Superior temporal gyrus (tissue), 1 donor: ENCODE measurements at regions not wholly inside any gene's neighbourhood (a gene's known extent, or its start where the extent isn't known, plus 50 kb on each side); places are given as distances from the start of the nearest gene placed in this dataset.
A peak's percentile ranks its signal among the peaks of the same experiment; 100 is the strongest.
"Not testable (repeated sequence)": the region's sequence is repeated elsewhere in the genome, so short reads cannot be mapped to it uniquely, and the experiment has no call there.

Experiments
- DNase-seq: peaks from one replicate; pipeline ENCODE4 v3.0.0-alpha.2; 2016; ENCODE audit errors: extremely low spot score

GRCh38 chr12:83933615-83934014 lies 979.0 kb downstream of the SLC6A15 start:
- no peak for DNase-seq

DNA sequence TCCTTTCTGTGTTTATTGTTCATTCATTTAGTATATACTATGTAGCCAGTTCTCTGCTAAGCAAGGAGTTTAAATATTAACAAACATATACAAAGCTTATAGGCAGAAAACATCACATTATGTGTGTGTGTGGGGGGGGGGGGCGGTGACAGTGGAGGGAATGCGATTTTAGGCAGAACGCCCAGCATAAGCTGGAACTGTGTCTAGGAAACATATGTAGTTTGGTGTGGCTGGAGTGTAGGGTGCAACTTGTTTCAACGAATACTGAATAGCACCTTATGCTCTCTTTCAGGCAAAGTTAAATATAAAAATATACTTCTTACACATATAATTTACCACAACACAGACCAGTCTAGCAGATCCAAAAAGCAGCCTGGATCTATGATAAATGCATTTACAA lies 980.6 kb downstream of the SLC6A15 start:
- no peak for DNase-seq

DNA sequence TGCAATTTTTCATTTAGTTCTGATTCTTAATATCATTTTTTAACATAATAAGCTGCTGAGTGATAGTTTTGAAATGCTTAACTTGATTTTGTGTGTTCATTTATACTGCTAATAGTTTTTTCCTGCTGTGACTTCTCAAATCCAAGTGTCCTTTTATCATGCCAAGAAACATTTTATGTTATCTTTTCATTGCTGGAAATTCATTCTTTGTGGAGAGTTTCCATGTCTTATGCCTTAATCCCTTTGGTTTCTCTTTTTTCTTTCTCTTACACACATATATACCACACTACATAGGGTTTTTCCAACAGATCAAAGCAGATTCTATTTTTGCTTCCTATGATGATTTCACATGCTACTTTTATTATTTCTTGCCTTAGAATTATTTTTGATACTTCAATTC lies 981.1 kb downstream of the SLC6A15 start:
- no peak for DNase-seq

GRCh38 chr12:83929792-83930191 lies 982.8 kb downstream of the SLC6A15 start:
- not testable (repeated sequence) for DNase-seq

DNA sequence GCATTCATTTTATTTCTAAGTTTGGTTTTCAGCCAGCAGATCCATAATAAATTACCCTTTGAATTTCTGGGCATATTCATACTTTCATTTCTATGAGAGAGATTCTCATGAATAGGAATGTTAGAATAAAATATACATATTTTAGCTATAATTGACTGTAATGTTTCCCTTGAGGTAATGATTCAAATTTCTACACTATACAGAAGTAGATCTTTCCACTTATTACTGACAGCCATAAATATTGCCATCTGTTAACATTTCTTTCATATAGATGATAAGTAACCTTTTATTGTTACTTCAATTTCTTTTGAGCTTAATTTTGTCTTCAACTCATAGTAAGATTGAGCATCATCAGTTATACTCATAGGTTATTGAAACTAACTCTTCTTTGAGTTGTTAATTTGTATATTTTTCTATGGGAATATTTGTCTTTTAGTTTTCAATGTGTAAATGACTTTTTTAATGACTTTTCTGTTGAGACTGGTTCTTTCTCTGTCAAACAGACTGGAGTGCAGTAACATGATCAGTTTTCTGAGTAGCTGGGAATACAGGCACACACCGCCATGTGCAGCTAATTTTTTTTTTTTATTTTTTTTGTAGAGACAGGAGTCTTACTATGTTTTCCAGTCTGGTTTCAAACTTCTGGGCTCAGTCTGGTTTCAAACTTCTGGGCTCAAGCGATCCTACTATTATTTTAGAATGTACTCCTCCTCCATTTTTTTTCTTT lies 991.6 kb downstream of the SLC6A15 start:
- no peak for DNase-seq

DNA sequence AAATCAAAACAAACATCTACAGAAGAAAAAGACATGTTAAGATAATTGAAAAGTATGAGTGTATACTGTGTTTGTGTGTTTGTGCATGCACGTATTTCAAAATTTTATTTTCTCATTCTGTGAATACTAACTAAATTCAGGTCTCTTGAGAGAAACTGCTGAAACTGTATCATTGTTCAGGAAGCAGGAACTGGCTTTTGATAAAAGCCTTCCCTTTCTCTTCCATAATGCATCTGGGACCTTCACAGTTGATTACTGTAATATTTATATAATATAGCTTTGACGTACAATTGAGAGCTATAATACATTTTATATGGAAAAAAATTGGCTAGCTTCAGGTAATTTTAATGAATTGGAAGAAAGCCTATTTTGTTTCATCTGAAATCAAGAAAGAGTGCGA lies 993.5 kb downstream of the SLC6A15 start:
- no peak for DNase-seq

GRCh38 chr12:83904175-83904574 lies 1008.4 kb downstream of the SLC6A15 start:
- no peak for DNase-seq

DNA sequence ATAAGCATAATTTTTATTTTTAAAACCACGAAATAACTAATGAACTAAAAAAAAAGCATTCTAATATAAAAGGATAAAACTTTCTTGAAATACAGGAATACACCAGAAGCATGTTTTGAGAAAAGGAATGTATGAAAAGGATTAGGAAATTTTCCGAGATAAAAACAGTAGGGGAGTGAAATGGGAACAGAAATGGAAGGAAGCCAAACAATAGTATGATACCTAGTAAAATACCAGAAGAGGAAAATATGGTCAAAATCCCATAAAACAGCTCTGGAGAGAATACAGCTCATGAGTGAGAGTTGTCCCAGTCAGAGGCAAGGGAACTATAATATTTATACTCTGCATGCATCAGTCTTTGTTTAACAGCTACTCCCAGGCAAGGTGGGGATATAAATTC lies 1016.2 kb downstream of the SLC6A15 start:
- DNase-seq, result no peak

DNA sequence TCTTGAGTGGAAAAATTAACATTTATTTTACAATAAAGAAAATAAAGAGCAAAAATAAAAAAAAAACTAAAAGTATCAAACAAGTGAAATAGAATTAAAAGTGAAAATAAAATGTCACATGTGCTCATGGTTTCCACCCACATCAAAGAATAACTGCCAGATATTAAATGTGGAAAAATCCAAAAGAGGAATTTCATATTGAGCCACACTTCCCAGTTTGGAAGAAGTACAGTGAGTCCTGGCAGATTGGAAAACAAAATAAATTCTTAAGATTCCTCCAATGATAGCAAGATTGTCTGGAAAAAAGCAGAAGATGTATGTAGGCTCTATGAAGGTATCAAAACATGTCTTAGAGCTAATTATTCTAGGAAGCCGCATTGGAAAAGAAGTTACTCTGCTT lies 1019.5 kb downstream of the SLC6A15 start:
- DNase-seq, result no peak

DNA sequence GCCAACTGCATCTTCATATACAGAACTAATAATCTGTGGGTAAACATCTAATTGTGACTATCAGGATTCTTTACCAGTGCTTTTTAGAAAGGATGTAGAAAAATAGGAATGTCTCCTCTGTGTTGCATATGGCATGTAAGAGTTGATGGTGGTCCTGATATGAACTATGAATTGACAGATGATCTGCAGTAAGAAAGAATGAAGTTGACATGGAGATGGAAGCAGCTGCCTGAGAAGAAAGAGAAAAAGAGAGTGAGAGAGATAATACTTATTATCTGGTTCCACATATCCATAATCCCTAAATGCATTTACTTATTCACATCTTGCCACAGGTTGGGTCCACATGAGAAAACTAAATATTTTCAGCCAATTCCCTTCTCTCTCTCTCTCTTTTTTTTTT lies 1022.9 kb downstream of the SLC6A15 start:
- no peak for DNase-seq

GRCh38 chr12:83886479-83886878 lies 1026.1 kb downstream of the SLC6A15 start:
- no peak for DNase-seq

- DNase-seq, result not testable (repeated sequence)
Observed at GRCh38 chr12:83870921-83871599, 1041.5 kb downstream of the SLC6A15 start.

GRCh38 chr12:83866477-83866876 lies 1046.1 kb downstream of the SLC6A15 start:
- DNase-seq, result no peak

DNA sequence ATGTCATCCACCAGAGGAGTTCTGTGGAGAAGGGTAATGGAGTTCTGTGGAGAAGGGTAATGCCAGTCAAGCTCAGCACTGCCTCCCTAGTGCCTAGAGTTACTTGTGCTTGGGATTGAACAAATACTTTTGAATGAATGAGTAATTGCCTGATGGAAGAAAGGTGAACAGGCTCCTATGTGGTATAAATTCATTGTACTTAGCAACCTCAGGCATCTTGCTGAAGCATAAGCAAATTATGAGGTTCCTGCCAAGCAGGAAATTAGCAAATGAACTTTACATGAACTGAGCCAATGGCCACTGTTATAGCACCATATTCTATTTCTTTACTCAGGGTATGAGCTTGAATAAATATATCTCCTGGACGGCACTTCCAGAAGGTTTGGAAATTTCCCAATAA lies 1047.2 kb downstream of the SLC6A15 start:
- DNase-seq, result no peak

- no peak for DNase-seq
Observed at GRCh38 chr12:83864054-83864453, 1048.5 kb downstream of the SLC6A15 start.

GRCh38 chr12:83859021-83859420 lies 1053.6 kb downstream of the SLC6A15 start:
- DNase-seq, result no peak

- DNase-seq, result no peak
Observed at GRCh38 chr12:83856803-83857202, 1055.8 kb downstream of the SLC6A15 start.

DNA sequence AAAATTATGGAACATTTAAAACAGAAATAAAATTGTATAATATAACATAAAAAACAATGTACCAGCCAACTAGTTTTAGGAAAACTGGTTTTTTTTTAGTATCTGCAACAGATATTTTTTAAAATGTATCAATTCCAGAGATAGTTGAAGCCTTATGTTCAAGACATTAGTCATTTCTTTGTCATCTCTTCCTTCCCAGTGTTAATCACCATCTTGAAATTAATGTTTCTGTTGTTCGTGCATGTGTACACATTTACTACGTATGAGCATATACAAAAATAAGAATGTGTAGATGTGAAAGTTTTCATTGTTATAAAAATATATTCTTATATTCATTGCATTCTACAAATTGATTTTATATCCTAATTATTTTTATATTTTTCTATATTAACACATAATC lies 1062.1 kb downstream of the SLC6A15 start:
- no peak for DNase-seq

DNA sequence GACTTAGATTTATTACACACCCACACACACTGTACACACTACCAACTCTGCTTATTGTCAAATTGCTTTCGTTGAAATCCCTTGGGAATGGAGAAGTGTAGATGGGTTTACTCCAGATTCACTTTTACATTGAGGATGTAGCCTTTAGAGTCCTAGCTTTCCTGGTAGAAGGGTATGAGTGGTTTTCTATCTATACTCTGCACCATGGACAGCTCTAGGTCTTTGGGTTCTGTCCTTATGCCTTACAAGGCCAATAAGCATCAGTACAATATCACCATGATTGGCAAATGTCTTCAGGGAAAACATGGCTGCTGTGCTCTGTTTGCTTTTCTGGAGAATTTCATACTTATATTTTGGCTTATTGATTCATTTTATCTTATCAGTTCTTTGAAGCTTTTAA lies 1063.9 kb downstream of the SLC6A15 start:
- DNase-seq, result no peak

- no peak for DNase-seq
Observed at GRCh38 chr12:83843541-83843940, 1069.1 kb downstream of the SLC6A15 start.

GRCh38 chr12:83841620-83842019 lies 1071.0 kb downstream of the SLC6A15 start:
- no peak for DNase-seq

GRCh38 chr12:83827860-83828259 lies 1084.7 kb downstream of the SLC6A15 start:
- DNase-seq, result no peak

- DNase-seq, result no peak
Observed at GRCh38 chr12:83827193-83827592, 1085.4 kb downstream of the SLC6A15 start.

DNA sequence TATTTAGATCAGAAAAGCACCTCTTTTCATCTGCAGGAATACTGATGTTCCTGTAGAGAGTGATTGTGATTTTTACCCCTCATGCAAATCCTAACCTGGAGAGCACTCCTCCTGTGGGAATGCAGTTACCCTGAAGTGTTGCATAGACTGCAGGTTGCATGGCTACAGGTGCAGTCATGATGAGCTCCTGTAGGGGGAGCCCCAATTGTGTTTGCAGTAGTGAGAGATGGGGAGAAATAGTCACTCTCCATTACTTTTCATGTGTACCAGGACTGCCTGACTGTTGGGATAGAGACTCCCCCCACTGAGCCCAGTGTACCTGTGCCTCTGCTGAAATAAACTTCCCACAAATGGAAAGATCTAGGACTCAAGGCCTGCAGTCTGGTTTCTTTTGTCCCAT lies 1086.5 kb downstream of the SLC6A15 start:
- DNase-seq, result peak; percentile 23
